Right lung (tissue), 2 donors: ENCODE measurements at regions not wholly inside any gene's neighbourhood (a gene's known extent, or its start where the extent isn't known, plus 50 kb on each side); places are given as distances from the start of the nearest gene placed in this dataset.
A peak's percentile ranks its signal among the peaks of the same experiment; 100 is the strongest.

Experiments
- DNase-seq, 2 donors: peaks; one replicate each; pipeline ENCODE4 v3.0.0-alpha.2; 2013

DNA sequence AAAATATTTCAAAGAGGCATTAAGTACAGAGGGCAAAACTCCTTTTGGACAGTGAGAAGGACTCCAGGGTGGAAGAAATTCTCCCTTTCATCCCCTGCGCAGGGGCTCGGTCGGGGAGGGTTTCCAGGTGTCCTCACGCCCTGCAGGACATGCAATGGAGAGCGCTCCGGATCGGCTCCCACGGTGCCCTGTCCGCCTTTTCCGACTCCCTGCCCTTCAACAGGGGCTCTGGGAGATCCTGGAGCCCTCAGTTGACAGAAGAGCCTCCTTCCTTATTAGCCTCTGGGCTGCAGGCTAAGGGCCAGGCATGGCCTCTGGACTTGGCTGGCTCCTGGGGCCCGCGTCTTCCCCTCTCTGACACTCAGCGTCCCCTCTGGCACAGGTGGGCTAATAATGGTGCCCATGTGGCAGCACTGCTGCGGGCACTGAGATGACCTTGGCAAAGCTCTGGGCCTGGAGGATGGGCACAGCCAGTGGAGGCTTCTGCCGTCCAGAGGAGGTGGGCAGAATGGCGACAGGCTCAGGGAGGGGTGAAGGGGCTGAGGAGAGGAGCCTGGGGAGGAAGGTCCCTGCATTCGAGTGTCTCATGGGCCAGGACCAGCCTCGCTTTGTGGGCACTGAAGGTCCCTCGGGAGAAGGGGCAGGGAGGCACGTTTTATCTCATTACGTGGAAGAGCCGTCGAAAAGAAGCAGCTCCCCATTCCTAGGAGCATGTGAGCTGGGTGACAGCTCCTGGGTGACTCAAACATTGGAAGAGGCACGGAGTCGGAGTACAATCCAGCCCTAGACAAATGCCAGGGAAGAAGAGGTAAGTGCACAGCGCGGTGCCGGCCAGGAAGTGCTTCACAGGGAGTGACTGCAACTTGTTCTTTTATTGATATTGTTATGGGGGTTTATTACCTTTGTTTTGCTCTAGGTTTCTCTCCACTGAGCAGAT lies 161.7 kb downstream of the IRF8 start:
- DNase-seq, result no peak

DNA sequence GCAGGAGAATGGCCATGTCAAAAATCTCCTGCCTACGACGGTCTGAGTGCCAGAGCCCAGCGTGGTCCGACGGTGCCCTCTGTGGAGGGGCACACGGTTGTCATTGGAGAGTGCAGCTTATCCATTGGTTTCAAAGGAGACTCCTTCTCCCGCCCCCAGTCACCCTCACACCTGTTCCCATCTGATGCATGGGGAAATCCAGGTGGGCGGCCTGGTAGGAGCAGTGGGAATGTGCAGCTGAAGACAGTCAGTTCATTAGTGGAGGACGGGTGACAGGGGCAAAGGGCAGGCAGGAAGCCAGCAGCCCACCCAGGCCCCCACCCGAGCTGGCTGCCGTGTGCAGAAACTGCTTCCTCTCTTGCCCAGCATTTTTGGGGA lies 162.3 kb downstream of the IRF8 start:
- no peak for DNase-seq

DNA sequence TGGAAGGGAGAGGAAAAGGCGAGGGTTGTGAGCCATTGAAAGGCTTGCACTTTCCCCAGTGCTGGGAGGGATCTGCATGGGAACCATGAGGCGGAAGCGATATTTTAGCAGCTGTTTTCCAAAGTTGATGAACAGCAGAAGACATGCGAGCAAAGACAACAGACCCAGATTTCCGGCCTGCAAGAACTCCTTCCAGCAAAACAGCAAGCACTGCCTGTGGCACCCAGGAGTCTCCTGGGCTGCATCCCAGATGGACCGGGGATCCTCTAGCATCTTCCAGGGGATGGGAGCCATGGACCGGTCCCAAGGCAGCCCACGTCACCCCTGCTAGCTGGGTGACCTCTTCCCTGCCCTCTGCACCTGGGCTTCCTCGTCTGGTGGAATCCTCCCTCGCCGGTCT lies 162.8 kb downstream of the IRF8 start:
- DNase-seq, result no peak

DNA sequence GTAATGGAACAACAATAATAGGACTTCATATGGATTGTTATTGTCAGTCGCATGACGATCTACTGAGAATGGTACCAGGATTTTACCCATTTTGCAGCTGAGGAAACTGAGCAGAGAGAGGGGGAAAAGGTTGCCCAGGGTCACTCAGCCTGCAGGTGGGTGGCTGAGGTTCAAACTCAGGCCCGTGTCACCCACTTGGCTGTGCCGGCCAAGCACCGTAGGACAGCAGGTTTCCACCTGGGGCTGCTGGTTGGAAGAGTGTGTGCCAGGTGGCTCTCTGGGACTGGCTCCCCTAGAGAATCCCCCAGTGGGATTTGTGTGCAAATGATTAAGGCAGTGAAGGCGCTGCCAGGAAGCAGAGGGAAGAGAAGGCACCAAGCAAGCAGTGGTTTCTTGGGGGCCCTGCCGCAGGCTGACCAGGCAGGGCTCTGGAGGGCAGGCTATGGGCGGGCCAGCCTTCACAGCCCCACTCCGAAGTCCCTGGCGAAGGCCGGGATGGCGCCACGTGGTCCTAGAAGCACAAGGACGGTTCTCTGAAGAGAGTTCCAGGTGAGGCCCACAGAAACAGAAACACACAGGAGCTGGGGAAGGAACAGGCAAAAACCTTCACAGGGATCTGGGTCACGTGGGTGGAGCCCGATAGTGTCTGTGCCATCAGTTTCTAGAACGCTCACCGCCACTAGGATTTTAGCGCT lies 163.5 kb downstream of the IRF8 start:
- no peak for DNase-seq

DNA sequence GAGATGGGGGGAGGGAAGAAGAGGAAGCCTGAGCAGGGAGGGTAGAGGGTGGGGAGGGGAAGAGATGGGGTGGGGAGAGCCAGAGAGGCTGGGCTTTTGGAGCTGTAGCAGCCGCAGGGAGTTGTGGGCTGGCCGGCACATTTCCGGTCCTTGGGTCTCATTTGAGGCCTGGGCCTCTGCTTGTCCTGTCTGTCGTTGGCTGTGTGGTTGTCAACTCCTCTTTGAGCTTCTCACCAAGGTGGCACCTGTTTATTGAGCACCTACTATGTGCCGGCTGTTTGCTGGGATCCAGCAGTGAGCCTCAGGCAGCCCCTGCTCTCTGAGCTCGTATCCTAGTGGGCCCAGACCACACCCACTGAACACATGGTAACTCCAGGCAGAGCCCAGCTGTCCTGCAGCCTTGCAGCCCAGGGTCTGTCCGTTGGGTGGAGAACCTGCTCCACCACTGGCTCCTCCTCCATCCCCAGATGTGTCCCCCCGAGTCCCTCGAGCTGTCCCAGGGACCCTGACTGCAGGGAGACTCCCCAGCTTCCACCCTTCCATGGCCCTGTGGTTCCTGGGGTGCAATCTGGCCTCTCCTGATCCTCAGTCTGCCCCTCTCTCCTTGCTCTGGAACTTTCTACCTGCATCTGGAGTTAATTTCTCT lies 164.9 kb downstream of the IRF8 start:
- DNase-seq, result no peak

DNA sequence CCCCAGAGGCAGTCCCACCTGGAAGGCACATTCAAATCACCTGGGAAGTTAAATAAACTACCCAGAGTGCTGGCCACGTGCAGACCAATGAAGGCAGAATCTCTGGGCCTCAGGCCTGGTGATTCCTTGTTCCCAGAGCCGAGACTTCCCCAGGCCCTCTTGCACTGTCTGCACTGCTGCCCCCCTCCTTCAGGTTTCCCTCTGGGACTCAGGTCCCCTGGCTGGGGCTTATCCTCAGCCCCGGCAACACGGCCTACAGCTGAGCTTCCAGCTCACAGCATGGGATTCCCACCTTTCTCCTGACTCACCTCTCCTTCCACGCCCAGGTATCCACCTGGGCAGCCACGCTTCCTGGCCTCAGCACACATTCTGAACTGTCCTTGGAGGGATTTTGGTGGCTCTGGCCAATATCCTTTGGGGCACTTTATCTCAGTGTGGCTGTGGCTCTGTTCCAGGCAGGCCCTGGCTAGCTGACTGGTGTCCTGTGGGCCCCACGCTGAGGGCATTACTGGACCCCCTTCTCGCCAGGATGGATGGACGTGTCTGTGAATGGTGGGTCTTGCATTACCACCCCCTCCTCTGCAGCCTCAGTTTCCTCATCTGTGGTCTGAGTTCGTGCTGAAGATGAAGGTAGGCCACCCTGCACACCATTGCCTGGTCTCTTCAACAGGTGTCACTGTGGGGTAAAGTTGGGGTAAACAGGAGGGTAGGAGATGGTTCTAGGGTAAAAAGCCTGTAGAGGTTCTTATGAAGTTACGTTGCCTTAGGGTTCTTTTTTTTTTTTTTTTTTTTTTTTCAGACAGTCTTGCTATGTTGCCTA lies 165.7 kb downstream of the IRF8 start:
- no peak for DNase-seq

DNA sequence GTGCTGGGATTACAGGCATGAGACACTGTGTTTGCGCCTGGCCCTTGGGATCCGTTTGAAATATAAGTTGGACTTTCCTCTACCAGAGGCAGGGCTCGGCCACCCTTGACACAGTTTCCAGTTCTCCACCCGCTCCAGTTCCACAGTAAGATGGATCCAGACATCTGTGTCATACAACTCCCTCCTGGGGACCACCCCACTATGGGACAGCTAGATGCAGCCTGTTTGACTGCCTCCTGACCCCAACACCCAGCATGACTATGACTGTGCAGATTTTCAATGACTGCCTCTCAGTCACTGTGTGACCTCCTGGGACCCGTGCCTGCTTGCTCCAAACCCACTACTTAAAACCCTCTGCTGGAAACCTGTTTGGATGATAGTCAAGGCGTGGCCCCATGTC lies 166.7 kb downstream of the IRF8 start:
- DNase-seq, result no peak

DNA sequence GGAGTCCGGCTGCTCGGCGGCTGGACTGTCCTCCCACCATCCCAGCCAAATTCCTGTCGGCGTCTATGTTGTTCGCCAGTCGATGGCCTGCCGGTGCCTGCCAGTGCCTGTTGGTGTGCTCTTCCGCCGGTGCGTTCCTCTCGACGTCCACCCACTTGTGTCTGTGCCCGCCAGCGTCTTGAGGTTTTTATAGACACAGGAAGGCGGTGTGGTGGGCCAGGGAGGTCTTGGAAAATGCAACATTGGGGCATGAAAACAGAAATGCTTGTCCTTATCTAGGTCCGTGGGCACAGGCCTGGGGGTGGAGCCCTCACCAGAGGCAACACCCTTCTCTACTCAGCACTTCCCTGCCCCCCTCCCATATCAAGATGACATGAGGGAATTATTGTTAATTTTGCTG lies 167.8 kb downstream of the IRF8 start:
- DNase-seq, result no peak

DNA sequence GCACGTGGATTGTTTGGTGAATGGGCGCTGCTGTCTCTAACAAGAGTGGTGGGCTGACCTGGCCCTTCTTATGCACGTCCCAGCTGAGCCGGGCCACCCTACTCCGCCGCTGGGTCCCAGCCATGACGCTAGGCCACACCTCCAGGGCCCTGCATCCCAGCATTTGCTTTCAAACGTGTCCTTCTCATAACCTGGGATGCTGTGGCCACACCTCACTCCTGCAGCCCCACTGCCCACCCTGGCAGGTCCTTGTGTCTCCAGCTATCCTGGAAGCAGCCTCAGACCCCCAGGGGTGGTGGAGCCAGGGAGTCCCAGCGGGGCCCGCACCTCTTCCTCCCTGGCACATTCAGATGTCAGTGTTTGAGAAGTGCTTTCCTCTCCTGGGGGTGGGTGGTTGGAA lies 168.6 kb downstream of the IRF8 start:
- no peak for DNase-seq

DNA sequence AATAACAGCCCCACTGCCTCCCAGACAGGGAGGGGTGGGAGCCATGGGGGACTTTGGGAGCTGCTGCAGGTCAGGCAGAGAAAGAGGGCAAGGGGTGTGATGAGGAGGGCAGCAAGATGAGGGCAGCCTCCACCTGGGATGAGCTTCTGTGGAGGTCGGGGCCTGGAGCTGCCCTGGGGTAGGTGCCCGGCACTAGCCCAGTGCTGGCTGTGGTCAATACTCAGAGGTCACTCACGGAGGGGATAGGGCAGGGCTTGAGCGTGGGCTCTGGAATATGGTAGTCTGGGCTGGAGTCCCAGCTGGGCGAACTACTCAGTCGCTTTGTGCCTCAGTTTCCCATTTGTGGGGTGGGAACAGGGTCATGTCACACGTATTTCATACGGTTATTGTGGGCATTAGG lies 169.0 kb downstream of the IRF8 start:
- DNase-seq, result no peak

DNA sequence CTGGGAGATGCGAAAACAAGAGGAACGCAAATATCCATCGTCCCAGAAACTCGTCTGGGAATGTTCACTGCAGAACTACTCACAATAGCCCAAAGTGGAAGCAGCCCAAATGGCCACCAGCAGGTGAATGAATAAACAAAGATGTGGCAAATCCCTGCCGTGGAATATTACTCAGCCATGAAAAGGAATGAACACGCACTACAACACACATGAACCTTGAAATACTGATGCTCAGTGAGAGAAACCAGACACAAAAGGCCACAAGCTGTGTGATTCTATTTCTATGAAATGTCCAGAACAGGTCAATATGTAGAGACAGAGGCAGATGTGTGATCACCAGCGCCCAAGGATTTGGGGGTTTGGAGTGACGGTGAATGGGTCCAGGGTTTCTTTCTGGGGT lies 169.8 kb downstream of the IRF8 start:
- no peak for DNase-seq

DNA sequence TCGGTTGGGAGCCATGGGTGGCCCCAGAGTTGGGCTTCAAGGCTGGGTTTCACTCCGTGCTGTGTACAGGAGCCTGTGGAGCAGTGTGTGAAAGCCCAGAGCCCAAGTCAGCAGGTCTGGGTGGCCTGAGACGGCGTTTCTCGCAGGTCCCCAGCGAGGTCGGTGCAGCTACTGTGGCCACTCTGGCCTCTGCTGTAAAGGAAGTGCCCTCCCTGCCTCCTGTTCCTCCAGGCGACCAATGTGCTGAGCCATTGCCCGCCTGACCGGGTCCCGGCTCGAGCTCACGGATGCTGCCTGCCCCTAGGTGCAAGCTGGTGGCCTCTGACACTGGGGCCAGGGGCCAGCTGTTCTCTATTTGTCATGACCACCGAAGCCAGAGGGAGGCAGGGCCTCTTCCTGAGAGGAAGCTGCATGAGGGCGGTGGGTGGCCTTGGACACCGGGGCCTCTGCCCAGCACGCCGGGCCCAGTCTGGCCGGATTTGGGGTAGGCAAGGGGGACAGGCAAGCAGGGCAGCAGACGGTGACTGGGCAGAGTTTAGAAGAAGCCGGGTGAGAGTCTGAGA lies 170.9 kb downstream of the IRF8 start:
- no peak for DNase-seq

DNA sequence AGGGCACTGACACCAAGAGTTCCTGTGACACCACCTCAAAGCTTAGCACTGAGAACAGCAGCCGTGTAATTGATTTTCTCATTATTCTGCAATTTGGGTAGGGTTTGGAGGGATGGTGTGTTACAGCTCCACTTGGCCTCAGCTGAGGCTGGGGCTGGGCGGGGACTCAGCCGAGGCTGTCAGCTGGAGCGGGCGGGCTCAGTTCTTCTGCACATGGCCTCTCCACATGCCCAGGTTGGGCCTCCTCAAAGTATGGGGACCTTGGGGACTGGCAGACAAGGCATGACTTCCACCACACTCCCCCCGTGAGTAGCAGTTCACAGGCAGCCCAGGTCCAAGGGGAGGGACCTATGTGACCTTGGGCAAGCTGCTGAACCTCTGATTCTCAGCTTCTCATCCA lies 171.5 kb downstream of the IRF8 start:
- no peak for DNase-seq

DNA sequence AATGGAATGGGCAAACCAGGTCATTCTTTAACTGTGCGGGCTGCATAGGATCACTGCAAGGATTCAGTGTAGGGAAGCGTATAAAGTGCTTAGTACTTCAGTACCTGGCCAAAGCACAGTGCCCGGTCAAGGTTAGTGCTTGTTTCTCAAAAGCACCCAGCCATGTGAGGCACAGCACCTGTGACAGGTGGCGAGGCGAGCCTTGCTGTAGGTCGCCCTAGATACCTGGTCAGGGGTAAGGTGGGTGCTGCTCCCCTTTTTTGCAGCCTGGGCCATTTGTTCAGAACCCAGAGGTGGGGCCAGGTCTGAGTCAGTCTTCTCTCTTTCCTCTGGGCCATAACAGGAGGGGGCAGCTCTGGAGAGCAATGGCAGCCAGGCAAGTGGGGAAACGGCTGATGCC lies 172.0 kb downstream of the IRF8 start:
- DNase-seq, result no peak

DNA sequence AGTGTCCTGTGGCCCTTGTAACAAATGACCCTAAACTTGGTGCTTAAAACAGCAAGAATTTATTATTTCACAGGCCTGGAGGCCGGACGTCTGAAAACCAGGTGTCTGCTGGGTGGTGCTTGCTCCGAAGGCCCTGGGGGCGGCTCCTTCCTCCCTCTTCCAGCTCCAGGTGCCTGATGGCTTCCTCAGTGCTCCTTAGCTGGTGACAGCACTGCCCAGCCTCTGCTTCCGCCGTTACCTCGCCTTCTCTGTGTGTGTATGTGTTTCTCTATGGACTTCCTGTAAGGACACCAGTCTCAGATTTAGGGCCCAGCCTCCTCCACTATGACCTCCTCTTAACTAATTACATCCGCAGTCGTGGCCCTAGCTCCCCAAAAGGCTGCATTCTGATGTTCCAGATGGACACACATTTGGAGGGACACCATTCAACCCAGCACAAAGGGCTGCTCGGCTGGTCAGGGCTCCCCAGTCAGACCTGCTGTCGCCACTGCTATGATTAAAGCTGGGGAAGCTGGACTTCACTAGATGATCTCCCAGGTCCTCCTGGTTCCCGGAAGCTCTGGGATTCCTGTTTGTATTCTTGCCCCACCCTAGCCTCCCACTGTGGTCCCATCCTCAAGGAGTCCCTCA lies 172.8 kb downstream of the IRF8 start:
- no peak for DNase-seq

DNA sequence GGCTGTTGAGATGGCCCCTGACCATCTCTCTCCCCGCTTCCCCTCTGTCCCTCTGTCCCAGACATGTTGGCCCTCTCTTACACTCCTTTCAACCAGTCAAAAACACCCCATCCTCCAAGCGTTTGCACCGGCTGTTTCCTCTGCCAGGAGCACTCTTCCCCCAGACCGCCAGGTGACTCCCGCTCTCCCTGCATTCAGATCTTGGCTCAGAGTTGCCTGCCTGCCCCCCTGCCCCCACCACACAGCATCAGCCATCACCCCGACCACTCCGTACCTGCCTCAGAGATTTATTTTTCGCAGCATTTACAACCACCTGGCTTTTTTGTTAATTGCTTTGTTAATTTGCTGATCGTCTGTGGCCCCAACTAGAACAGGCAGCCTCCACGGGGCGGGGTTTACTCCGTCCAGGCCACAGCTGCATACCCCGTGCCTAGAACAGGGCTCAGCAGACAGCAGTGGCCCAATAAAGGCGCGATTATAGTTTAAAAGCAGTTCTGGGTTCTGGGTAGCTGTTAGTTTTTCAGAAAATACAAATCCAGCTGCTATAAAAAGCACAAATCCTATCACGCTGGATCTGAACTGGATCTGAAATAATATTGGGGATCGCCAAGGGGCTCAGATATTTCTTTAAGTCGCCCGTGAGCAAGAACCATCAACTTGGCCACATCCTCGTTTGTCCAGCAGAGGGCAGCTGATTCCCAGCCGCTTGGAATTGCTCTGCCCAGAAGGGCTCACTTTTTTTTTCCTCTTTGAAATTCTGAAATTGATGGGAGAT lies 173.6 kb downstream of the IRF8 start:
- peak; percentile 66 to 76 for DNase-seq

DNA sequence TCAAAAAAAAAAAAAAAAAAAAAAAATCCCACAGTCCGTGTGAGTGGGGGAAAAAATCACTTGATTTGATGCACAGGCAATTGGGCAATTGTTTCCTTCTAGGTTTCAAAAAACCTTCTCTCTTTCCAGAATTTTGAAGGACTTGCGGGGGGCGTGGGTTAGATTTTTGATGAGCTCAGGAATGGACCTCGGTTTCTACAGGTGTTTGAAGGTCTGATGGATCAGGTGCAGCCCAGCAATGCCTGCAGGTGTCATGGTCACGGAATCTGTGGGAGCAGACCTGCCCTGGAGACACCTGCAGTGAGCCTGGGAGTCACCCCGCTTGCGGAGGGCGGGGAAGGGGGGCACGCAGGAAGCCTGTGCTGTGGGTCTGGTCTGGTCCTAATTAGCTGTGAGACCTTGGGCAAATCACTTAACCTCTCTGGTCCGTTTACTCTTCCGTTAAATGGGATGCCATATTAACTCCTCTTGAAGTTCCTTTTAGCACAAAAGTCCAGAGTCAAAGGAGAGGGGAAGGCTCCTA lies 174.2 kb downstream of the IRF8 start:
- DNase-seq, result no peak

DNA sequence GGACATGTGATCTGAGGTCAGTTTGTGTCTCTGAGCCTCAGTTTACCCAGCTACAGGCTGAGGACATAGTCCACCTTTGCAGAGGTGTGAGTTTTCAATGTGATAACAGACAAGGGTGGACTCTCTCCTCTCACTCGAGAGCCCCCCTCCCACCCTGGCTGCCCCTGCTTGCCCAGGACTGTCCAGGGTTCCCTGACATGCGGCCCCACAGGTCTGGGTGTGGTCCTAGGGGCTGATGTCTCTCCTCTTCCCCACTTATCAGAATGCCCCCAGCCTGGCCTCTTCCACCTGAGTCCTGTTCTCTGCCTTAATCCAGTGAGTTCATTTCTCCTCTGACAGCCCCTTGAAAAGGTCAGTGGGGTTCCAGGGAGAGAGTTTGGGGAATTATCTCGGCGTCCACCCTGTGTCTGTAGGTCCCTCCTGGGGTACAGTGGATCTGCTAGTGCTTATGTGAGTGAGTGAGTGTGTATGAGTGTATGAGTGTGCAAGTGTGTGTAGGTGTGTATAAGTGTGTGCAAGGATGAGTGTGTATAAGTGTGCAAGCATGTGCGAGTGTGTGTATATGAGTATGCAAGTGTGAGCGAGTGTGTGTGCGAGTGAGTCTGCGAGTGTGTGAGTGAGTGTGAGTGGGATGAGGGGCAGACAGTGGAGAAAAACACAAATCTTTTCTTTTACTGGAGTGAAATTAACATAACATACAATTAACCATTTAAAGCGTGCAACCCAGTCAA lies 175.0 kb downstream of the IRF8 start:
- DNase-seq, result no peak
